SK-N-MC (cell line): ENCODE measurements at regions not wholly inside any gene's neighbourhood (a gene's known extent, or its start where the extent isn't known, plus 50 kb on each side); places are given as distances from the start of the nearest gene placed in this dataset.

ENCODE experiments used
- EZH2 ChIP-seq: fragments of 200-600 bp; sonication (generic); IDR thresholded peaks from one replicate; pipeline ENCODE4 v1.6.1; 2017; ENCODE audit warnings: antibody characterized with exemption
- POLR2AphosphoS5 ChIP-seq: IDR thresholded peaks from 2 replicates; pipeline ENCODE4 v1.6.1; 2012; ENCODE audit warnings: mild to moderate bottlenecking, low read depth, low read length, borderline replicate concordance

DNA sequence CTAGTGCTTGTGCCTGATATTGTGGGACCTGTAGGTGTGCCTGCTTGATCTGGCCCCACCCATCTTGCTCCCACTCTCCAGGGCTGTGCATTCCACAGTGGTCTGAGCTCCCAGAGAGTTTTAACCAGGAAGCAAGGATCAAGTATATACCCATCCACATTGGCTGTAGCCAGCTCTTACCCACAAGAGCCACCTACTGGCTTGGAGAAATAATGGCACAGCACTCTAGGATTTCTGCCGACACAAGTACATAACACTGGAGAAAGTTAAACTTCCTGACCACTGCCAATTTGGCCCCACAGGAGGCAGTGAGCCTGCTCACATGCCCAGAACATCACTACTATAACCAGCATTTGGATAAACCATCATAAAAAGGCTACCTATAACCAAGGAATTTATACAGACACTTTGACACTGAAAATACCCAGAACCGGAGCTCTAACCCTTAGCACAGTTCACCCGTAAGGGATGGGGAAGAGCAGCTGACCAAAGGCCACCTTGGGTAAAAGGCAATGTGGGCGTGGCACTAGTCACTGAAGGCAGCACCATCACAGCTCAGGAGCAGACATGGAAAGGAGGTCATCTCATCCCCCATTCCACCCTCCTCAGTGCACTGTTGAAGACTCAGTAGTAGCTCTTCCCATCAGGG, 440.4 kb downstream of the BTBD3 start:
- no peak for TF ChIP-seq EZH2
- no peak for TF ChIP-seq POLR2AphosphoS5
